H1 (cell line): ENCODE measurements at regions not wholly inside any gene's neighbourhood (a gene's known extent, or its start where the extent isn't known, plus 50 kb on each side); places are given as distances from the start of the nearest gene placed in this dataset.
"Not testable (repeated sequence)": the region's sequence is repeated elsewhere in the genome, so short reads cannot be mapped to it uniquely, and the experiment has no call there.

Source experiments
- CTCF ChIA-PET: fragments of 300-600 bp; sonication (Branson Sonifier 250); formaldehyde crosslinking; loops from one replicate; lab custom pipeline; 2021; ENCODE audit not compliant: partially characterized antibody; lab: Charles Lee
- POLR2A ChIA-PET: fragments of 300-600 bp; sonication (Branson Sonifier 250); formaldehyde crosslinking; loops from one replicate; lab custom pipeline; 2021; ENCODE audit warnings: inconsistent platforms; ENCODE audit not compliant: partially characterized antibody; lab: Charles Lee
- DNase-seq, 2 experiments: peaks; one replicate each; pipeline versions ENCODE4 v3.0.0 to v3.0.0-alpha.2; 2010 to 2022; ENCODE audit warnings: low spot score in 2 of 2, low read depth in 1 of 2, mixed read lengths in 1 of 2
- FAIRE-seq: peaks from 2 replicates; lab custom pipeline; 2011; peaks lifted over from hg19 to GRCh38; lab: Jason Lieb, UNC
- H2AFZ ChIP-seq: 2 replicates; pipeline ENCODE4 v1.8.1; 2012; ENCODE audit warnings: low read length, inconsistent platforms
- H2AK5ac ChIP-seq: 2 replicates; pipeline ENCODE4 v1.6.1; 2013; ENCODE audit warnings: low read depth, low read length
- H2BK120ac ChIP-seq: replicated peaks from 2 replicates; pipeline ENCODE3; 2013; ENCODE audit warnings: low read depth, low read length, inconsistent platforms
- H2BK12ac ChIP-seq: 2 replicates; pipeline ENCODE4 v1.6.1; 2013; ENCODE audit warnings: low read depth, low read length
- H2BK15ac ChIP-seq: 2 replicates; pipeline ENCODE4 v1.6.1; 2013; ENCODE audit warnings: low read length
- H2BK20ac ChIP-seq: 2 replicates; pipeline ENCODE4 v1.6.1; 2013; ENCODE audit warnings: low read length
- H2BK5ac ChIP-seq: 2 replicates; pipeline ENCODE4 v1.6.1; 2013; ENCODE audit warnings: low read depth, low read length
- H3K14ac ChIP-seq: 2 replicates; pipeline ENCODE4 v1.6.1; 2013; ENCODE audit warnings: inconsistent platforms; ENCODE audit not compliant: insufficient read length
- H3K18ac ChIP-seq: 2 replicates; pipeline ENCODE4 v1.6.1; 2013; ENCODE audit warnings: low read length; ENCODE audit errors: extremely low read depth
- H3K23ac ChIP-seq: 2 replicates; pipeline ENCODE4 v1.6.1; 2013; ENCODE audit warnings: inconsistent platforms; ENCODE audit not compliant: insufficient read length
- H3K23me2 ChIP-seq: 2 replicates; pipeline ENCODE4 v1.6.1; 2013; ENCODE audit warnings: low read depth, low read length
- H3K27ac ChIP-seq: 2 replicates; pipeline ENCODE4 v1.6.1; 2011; ENCODE audit warnings: low read depth, low read length, inconsistent platforms
- H3K27me3 ChIP-seq, 4 experiments: replicated peaks in 1 of 4; 1 replicate in 1 of 4; 2 replicates in 3 of 4; pipeline versions ENCODE4 v1.6.1 to v1.8.1; 2011 to 2013; ENCODE audit warnings: low read length in 3 of 4, mild to moderate bottlenecking in 3 of 4, inconsistent platforms in 2 of 4, mixed read lengths in 2 of 4, moderate library complexity in 1 of 4; ENCODE audit not compliant: control insufficient read depth in 3 of 4, insufficient read depth in 3 of 4; ENCODE audit errors: extremely low read depth in 1 of 4
- H3K36me3 ChIP-seq, 4 experiments: 2 replicates each; pipeline versions ENCODE4 v1.6.1 to v1.8.1; 2011 to 2013; ENCODE audit warnings: mild to moderate bottlenecking in 4 of 4, low read length in 3 of 4, moderate library complexity in 2 of 4, control low read depth in 1 of 4, inconsistent platforms in 1 of 4; ENCODE audit not compliant: insufficient read depth in 4 of 4, control insufficient read depth in 2 of 4
- H3K4ac ChIP-seq: replicated peaks from 2 replicates; pipeline ENCODE3; 2013; ENCODE audit warnings: low read length, low read depth, mixed read lengths, inconsistent platforms; ENCODE audit not compliant: insufficient read length
- H3K4me1 ChIP-seq, 4 experiments: replicated peaks in 1 of 4; 1 replicate in 1 of 4; 2 replicates in 3 of 4; pipeline versions ENCODE4 v1.6.1 to v1.8.1; 2011 to 2013; ENCODE audit warnings: low read length in 3 of 4, inconsistent platforms in 2 of 4, mixed read lengths in 1 of 4; ENCODE audit not compliant: insufficient read depth in 4 of 4, control insufficient read depth in 3 of 4
- H3K4me2 ChIP-seq, 2 experiments: 2 replicates each; pipeline versions ENCODE4 v1.6.1 to v1.8.1; 2011 to 2013; ENCODE audit warnings: low read depth in 2 of 2, low read length in 2 of 2, control low read depth in 1 of 2, inconsistent platforms in 1 of 2, mild to moderate bottlenecking in 1 of 2; ENCODE audit not compliant: insufficient read depth in 1 of 2
- H3K4me3 ChIP-seq, 4 experiments: fragments of 200-600, 300-600 bp in 1 of 4; sonication (generic), shearing (Covaris generic), sonication (Bioruptor Twin) in 1 of 4; 2 replicates each; pipeline versions ENCODE4 v1.5.1 to v1.8.1; 2011 to 2016; ENCODE audit warnings: low read length in 4 of 4, low read depth in 3 of 4, control low read depth in 2 of 4, inconsistent platforms in 2 of 4, mild to moderate bottlenecking in 2 of 4, mixed read lengths in 1 of 4, moderate library complexity in 1 of 4; ENCODE audit not compliant: insufficient read depth in 2 of 4; ENCODE audit errors: extremely low read depth in 1 of 4
- H3K56ac ChIP-seq: replicated peaks from 2 replicates; pipeline ENCODE3; 2013; ENCODE audit warnings: low read depth, mild to moderate bottlenecking, mixed read lengths, low read length, inconsistent platforms; ENCODE audit not compliant: insufficient read length
- H3K79me1 ChIP-seq: 2 replicates; pipeline ENCODE4 v1.6.1; 2013; ENCODE audit warnings: low read depth, low read length, control low read depth
- H3K79me2 ChIP-seq, 2 experiments: 2 replicates each; pipeline versions ENCODE4 v1.6.1 to v1.8.1; 2012 to 2013; ENCODE audit warnings: low read length in 2 of 2, mild to moderate bottlenecking in 2 of 2, inconsistent platforms in 1 of 2; ENCODE audit not compliant: insufficient read depth in 2 of 2, control insufficient read depth in 1 of 2
- H3K9ac ChIP-seq, 4 experiments: replicated peaks in 1 of 4; 1 replicate in 1 of 4; 2 replicates in 3 of 4; pipeline versions ENCODE4 v1.6.1 to v1.8.1; 2011 to 2013; ENCODE audit warnings: low read depth in 3 of 4, low read length in 3 of 4, control low read depth in 2 of 4, mild to moderate bottlenecking in 2 of 4, moderate library complexity in 2 of 4, inconsistent platforms in 1 of 4; ENCODE audit errors: extremely low read depth in 1 of 4
- H3K9me3 ChIP-seq, 2 experiments: 2 replicates each; pipeline versions ENCODE4 v1.6.1 to v1.8.1; 2012 to 2013; ENCODE audit warnings: mild to moderate bottlenecking in 2 of 2, moderate library complexity in 2 of 2, control low read depth in 1 of 2, inconsistent platforms in 1 of 2, low read depth in 1 of 2, low read length in 1 of 2, mixed read lengths in 1 of 2; ENCODE audit not compliant: insufficient read depth in 2 of 2
- H4K20me1 ChIP-seq, 2 experiments: replicated peaks in 1 of 2; 2 replicates each; pipeline versions ENCODE3 to v1.8.1; 2011 to 2013; ENCODE audit warnings: inconsistent platforms in 2 of 2, low read length in 2 of 2, mild to moderate bottlenecking in 1 of 2; ENCODE audit not compliant: insufficient read depth in 2 of 2, control insufficient read depth in 1 of 2
- H4K5ac ChIP-seq: 2 replicates; pipeline ENCODE4 v1.6.1; 2013; ENCODE audit warnings: low read length, low read depth, mixed read lengths, inconsistent platforms; ENCODE audit not compliant: insufficient read length
- H4K8ac ChIP-seq: 2 replicates; pipeline ENCODE4 v1.8.0; 2013; ENCODE audit warnings: mild to moderate bottlenecking, moderate library complexity, low read length, inconsistent platforms; ENCODE audit not compliant: insufficient read depth; ENCODE audit errors: extremely low read depth
- H4K91ac ChIP-seq: replicated peaks from 2 replicates; pipeline ENCODE3; 2013; ENCODE audit warnings: low read length, mixed read lengths, inconsistent platforms; ENCODE audit not compliant: insufficient read length
- SP1 ChIP-seq: IDR thresholded peaks from 2 replicates; pipeline ENCODE4 v1.6.1; 2011; ENCODE audit warnings: low read depth, low read length
- WGBS, 2 experiments: shearing (Covaris generic) in 1 of 2; methylation state at CpG; one replicate each; pipeline versions ENCODE4 v1.1.6 to v1.1.7; 2013 to 2015; ENCODE audit warnings: low lambda C conversion rate in 2 of 2, mixed read lengths in 2 of 2, inconsistent platforms in 1 of 2, low coverage in 1 of 2, missing lambda C conversion rate in 1 of 2; ENCODE audit not compliant: insufficient replicate concordance in 2 of 2, insufficient coverage in 1 of 2, insufficient read length in 1 of 2; ENCODE audit errors: extremely low coverage in 1 of 2, missing lambda C conversion rate in 1 of 2; 5-methylcytosine and 5-hydroxymethylcytosine counted together

DNA sequence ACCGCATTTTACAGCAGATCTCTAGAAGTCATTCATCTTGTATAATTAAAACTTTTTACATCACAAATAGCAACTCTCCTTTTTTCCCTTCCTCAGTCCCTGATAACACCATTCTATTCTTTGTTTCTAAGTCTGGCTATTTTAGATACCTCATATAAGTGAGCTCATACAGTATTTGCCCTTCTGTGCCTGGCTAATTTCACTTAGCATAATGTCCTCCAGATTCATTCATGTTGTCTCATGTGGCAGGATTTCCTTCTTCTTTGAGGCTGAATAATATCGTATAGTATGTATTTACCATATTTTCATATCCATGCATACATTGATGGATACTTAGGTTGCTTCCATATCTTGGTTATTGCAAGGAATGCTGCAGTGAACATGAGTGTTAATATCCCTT is 362.0 kb downstream of the RFC3 start:
- no peak for DNase-seq
- H2BK20ac ChIP-seq, result no peak overlapping the region
- no peak overlapping the region for H2AK5ac ChIP-seq
- no peak overlapping the region for H2BK5ac ChIP-seq
- no peak for FAIRE-seq
- H3K23me2 ChIP-seq, result no peaks in the 10 kb centered on the region; the same call in 1 of the 2 replicates
- H3K79me1 ChIP-seq, result no peaks in the 10 kb centered on the region
- H3K56ac ChIP-seq, result no peak overlapping the region
- no peak overlapping the region for H3K23ac ChIP-seq
- no peak overlapping the region for H3K4me3 ChIP-seq
- no peak overlapping the region for H4K8ac ChIP-seq
- H3K27me3 ChIP-seq, result no peaks in the 10 kb centered on the region
- ChIA-PET CTCF (no interaction called here), POLR2A (no interaction called here)
- H2BK12ac ChIP-seq, result no peak overlapping the region
- TF ChIP-seq SP1, result no peak
- H4K5ac ChIP-seq, result no peak overlapping the region
- H3K14ac ChIP-seq, result no peak overlapping the region
- H4K91ac ChIP-seq, result no peak overlapping the region
- no peak overlapping the region for H2BK15ac ChIP-seq
- WGBS, 2 experiments, result 93% methylated on average over 2 of the region's 2 CpGs; no CpG with 5 or more reads in 1 of the 2 experiments
- no peaks in the 10 kb centered on the region for H3K36me3 ChIP-seq
- no peak overlapping the region for H3K27ac ChIP-seq
- H3K18ac ChIP-seq, result no peak overlapping the region
- H3K4ac ChIP-seq, result no peak overlapping the region
- H3K79me2 ChIP-seq, result no peaks in the 10 kb centered on the region
- peaks cover 0 to 4% (median 0%) of the 10 kb centered on the region in 4 experiments; a peak in 1 of 7 replicates for H3K4me1 ChIP-seq
- no peak overlapping the region; a peak in 1 of 4 replicates for H3K4me2 ChIP-seq
- H3K9me3 ChIP-seq, result no peaks in the 10 kb centered on the region
- H4K20me1 ChIP-seq, result no peaks in the 10 kb centered on the region
- no peak overlapping the region for H3K9ac ChIP-seq
- H2BK120ac ChIP-seq, result no peak overlapping the region
- H2AFZ ChIP-seq, result no peak overlapping the region

DNA sequence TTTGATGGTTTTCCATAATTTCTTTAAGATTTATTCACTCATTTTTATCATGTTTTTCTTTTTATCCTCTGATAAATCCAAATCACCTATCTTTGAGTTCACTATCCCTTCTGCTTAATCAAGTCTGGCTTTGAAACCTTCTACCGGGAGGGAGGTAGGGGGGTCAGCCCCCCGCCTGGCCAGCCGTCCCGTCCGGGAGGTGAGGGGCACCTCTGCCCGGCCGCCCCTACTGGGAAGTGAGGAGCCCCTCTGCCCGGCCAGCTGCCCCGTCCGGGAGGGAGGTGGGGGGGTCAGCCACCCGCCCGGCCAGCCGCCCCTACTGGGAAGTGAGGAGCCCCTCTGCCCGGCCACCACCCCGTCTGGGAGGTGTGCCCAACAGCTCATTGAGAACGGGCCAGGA is 363.3 kb downstream of the RFC3 start:
- not testable (repeated sequence) for H2BK20ac ChIP-seq, H4K5ac ChIP-seq, H3K4me3 ChIP-seq

More for the DNA sequence above, 363.3 kb downstream of the RFC3 start:
- H3K9me3 ChIP-seq, H4K91ac ChIP-seq, H3K79me1 ChIP-seq, H2BK5ac ChIP-seq, H3K27me3 ChIP-seq, H2AK5ac ChIP-seq, H3K79me2 ChIP-seq, H3K23me2 ChIP-seq, DNase-seq, POLR2A ChIA-PET, H3K4me2 ChIP-seq, H3K4ac ChIP-seq, CTCF ChIA-PET, H3K23ac ChIP-seq, FAIRE-seq, H3K4me1 ChIP-seq, H2BK12ac ChIP-seq, H2BK120ac ChIP-seq, H4K8ac ChIP-seq, H2AFZ ChIP-seq, H3K27ac ChIP-seq, H3K18ac ChIP-seq, H4K20me1 ChIP-seq, H2BK15ac ChIP-seq, H3K14ac ChIP-seq, H3K36me3 ChIP-seq, H3K9ac ChIP-seq, H3K56ac ChIP-seq: not testable (repeated sequence)
- WGBS, 2 experiments, result 98% methylated on average over 14 of the region's 16 CpGs; no CpG with 5 or more reads in 1 of the 2 experiments
